ENCODE measurements at regions not wholly inside any gene's neighbourhood (a gene's known extent, or its start where the extent isn't known, plus 50 kb on each side); places are given as distances from the start of the nearest gene placed in this dataset.
"Not testable (repeated sequence)": the region's sequence is repeated elsewhere in the genome, so short reads cannot be mapped to it uniquely, and the experiment has no call there.

DNA sequence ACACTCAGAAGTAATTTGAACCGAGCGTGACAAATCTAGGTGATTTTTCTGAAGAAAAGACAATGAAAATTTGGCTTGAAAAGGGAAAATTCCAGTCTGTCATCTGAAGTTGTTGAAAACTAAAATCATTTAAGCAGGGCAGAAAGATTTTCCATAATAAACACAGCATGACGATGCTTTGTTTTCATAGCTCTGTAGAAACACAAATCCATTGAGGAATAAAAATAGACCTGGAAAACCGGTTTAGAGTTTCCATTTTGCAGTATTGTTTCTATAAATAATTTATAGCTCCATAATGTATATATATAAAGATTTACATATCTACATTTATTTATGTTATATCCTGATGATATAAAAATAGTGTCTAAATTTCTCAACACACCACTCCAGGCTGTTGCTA, 1918.5 kb upstream of the FLRT2 start:
- no peak for DNase-seq (ENCODE audit: low read depth)
- H3K4me3 ChIP-seq (ENCODE audit: low read length), result no peak overlapping the region
- TF ChIP-seq, protein P1, sequence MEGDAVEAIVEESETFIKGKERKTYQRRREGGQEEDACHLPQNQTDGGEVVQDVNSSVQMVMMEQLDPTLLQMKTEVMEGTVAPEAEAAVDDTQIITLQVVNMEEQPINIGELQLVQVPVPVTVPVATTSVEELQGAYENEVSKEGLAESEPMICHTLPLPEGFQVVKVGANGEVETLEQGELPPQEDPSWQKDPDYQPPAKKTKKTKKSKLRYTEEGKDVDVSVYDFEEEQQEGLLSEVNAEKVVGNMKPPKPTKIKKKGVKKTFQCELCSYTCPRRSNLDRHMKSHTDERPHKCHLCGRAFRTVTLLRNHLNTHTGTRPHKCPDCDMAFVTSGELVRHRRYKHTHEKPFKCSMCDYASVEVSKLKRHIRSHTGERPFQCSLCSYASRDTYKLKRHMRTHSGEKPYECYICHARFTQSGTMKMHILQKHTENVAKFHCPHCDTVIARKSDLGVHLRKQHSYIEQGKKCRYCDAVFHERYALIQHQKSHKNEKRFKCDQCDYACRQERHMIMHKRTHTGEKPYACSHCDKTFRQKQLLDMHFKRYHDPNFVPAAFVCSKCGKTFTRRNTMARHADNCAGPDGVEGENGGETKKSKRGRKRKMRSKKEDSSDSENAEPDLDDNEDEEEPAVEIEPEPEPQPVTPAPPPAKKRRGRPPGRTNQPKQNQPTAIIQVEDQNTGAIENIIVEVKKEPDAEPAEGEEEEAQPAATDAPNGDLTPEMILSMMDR (conservative IDR thresholded peaks at IDR 0.05; ENCODE audit: low read length), result no peak

DNA sequence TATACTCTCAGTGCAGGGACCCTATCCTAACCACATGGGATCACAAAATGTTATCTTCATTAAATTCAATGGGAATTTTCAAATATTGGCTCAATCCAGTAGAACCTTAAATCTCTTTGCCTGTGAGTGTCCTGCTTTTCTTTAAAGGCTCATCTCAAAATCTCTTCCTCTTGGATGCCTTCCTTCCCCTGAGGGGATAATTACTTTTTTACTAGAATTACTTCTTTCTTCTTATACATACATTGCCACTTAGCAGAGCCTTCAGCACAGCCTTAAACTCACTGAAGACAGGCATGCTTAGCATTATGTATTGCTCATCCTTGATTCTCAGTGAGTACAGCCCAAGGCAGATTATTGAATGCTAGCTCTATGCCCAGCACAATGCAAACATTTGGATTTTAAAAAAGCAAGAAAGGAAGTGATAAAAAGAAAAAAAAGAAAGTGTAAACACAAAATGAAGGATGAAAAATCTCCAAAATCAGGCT, 1918.0 kb upstream of the FLRT2 start:
- TF ChIP-seq, protein P1 (conservative IDR thresholded peaks at IDR 0.05; ENCODE audit: low read length), result no peak

DNA sequence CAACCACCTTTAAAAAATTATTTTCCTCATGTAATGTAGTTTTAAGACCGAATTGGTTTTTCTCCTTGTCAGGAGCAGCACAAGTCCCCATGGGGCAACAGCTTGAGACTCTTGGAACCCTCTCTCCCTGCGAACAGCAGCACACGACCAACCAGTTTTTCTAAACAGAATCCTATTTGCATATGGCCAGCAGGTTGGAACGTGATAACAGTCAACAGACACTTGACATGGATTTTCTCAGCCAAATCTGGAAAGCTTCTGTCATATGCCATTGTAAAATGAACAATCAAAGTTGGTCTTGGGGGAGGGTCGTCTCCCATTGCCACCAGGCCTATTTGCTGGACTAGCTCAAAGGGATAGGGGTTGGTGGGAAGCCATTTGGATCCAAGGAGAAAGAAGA, 1915.0 kb upstream of the FLRT2 start:
- no peak overlapping the region for H3K4me3 ChIP-seq (ENCODE audit: low read length)
- TF ChIP-seq, protein P1 (conservative IDR thresholded peaks at IDR 0.05; ENCODE audit: low read length), result no peak
- DNase-seq (ENCODE audit: low read depth), result no peak

More for the DNA sequence above, 1918.0 kb upstream of the FLRT2 start:
- H3K4me3 ChIP-seq (ENCODE audit: low read length), result no peak overlapping the region
- DNase-seq (ENCODE audit: low read depth), result no peak

DNA sequence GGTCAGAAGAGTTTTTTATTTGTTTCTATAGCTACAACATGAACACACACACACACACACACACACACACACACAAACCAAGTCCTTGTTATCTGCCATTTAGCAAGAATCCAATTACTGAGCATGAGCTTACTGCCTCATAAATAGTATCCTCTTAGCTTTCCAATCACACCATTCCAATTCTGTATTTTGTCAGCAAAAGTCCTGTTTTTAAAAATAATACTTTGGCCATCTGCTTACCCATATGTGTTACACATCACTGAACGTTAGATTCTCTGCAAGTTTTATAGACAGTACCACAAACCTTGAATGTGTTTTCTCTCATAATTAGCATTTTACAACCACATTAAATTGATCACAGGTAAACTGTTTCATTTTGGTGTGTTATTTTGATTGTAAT, 1905.4 kb upstream of the FLRT2 start:
- DNase-seq (ENCODE audit: low read depth), result no peak
- TF ChIP-seq, protein P1 (conservative IDR thresholded peaks at IDR 0.05; ENCODE audit: low read length), result no peak
- H3K4me3 ChIP-seq (ENCODE audit: low read length), result no peak overlapping the region

DNA sequence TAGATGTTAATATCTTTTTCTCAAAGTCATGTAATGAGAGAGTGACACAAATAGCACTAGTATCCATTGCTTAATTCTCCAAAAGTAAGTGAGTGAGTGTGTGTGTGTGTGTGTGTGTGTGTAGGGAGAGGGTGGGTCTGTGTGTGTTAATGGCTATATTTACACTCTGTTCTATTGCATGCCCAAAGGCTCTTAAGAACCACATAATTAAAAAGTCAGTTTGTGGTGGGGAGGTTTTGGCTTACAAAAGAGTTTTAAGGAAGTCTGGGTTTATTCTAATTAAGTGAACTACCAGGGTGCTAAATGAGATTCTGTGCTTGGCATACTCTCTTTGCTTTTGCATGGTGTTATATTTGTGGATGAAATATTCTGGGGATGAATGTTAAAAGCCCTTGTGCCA, 1897.6 kb upstream of the FLRT2 start:
- no peak overlapping the region for H3K4me3 ChIP-seq (ENCODE audit: low read length)
- TF ChIP-seq, protein P1 (conservative IDR thresholded peaks at IDR 0.05; ENCODE audit: low read length), result no peak
- DNase-seq (ENCODE audit: low read depth), result no peak

DNA sequence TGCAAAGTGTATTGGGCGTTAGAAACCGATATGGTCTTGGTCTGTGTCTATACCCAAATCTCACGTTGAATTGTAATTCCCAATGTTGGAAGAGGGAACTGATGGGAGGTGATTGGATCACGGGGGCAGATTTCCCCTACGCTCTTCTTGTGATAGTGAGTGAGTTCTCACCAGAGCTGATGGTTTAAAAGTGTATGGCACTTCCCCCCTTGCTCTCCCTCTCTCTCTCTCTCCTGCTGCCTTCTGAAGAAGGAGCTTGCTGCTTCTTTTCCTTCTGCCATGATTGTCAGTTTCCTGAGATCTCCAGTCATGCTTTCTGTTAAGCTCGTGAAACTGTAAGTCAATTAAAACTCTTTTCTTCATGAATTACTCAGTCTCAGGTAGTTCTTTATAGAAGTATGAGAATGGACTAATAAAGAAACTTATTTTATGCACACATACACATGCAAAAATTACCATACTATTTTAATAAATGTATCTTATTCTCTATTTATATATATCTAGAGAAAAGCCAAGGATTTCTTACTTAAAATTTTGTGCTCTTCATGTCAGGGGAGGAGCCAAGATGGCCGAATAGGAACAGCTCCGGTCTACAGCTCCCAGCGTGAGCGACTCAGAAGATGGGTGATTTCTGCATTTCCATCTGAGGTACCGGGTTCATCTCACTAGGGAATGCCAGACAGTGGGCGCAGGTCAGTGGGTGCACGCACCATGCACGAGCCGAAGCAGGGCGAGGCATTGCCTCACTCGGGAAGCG, 1891.0 kb upstream of the FLRT2 start:
- no peak overlapping the region for H3K4me3 ChIP-seq (ENCODE audit: low read length)
- TF ChIP-seq, protein P1 (conservative IDR thresholded peaks at IDR 0.05; ENCODE audit: low read length), result no peak
- no peak for DNase-seq (ENCODE audit: low read depth)

DNA sequence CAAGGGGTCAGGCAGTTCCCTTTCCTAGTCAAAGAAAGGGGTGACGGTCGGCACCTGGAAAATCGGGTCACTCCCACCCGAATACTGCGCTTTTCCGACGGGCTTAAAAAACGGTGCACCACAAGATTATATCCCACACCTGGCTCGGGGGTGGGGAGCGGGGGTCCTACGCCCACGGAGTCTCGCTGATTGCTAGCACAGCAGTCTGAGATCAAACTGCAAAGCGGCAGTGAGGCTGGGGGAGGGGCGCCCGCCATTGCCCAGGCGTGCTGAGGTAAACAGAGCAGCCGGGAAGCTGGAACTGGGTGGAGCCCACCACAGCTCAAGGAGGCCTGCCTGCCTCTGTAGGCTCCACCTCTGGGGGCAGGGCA, 1890.5 kb upstream of the FLRT2 start:
- not testable (repeated sequence) for H3K4me3 ChIP-seq (ENCODE audit: low read length); DNase-seq (ENCODE audit: low read depth)
